GM21529 (cell line): ENCODE measurements at regions not wholly inside any gene's neighbourhood (a gene's known extent, or its start where the extent isn't known, plus 50 kb on each side); places are given as distances from the start of the nearest gene placed in this dataset.

Experiments used
- ATAC-seq: cut with Tn5 transposase; IDR thresholded peaks from one replicate; pipeline ENCODE4 v1.9.1; 2021; ENCODE audit not compliant: unreplicated experiment

DNA sequence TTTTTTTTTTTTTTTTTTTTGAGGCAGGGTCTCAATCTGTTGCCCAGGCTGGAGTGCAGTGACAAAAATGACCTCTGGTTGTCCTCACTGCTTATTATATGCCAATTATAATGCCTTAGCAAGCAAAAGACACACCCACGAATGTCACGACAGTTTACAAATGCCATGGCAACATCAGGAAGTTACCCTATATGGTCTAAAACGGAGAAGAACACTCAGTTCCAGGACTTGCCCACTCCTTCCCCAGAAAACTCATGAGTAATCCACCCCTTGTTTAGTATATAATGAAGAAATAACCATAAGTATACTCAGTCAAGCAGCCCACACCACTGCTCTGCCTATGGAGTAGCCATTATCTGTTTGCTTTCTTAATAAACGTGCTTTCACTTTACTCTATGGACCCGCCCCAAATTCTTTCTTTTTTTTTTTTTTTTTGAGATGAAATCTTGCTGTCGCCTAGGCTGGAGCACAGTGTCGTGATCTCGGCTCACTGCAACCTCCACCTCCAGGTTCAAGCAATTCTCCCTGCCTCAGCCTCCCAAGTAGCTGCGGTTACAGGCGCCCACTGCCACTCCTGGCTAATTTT, 106.2 kb downstream of the SMIM20 start:
- ATAC-seq, result no peak

DNA sequence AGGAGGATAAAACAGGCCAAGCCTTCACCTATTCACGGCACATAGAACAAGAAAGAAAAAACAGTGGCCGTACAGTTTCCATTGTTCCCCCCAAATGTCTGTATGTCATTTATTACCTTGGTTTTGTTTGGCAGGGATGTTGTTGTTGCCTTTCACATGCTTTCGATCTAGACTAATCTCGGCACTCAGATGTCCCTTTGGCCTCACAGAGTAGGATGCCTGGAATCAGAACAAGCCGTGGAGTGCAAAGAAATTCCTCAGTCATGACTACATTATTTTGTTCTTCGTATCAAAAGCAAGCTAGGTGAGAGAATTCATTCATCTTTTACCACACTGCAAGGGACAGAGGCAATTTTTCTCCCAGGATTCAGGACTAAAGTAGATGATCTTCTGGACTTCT, 106.9 kb downstream of the SMIM20 start:
- ATAC-seq, result no peak

DNA sequence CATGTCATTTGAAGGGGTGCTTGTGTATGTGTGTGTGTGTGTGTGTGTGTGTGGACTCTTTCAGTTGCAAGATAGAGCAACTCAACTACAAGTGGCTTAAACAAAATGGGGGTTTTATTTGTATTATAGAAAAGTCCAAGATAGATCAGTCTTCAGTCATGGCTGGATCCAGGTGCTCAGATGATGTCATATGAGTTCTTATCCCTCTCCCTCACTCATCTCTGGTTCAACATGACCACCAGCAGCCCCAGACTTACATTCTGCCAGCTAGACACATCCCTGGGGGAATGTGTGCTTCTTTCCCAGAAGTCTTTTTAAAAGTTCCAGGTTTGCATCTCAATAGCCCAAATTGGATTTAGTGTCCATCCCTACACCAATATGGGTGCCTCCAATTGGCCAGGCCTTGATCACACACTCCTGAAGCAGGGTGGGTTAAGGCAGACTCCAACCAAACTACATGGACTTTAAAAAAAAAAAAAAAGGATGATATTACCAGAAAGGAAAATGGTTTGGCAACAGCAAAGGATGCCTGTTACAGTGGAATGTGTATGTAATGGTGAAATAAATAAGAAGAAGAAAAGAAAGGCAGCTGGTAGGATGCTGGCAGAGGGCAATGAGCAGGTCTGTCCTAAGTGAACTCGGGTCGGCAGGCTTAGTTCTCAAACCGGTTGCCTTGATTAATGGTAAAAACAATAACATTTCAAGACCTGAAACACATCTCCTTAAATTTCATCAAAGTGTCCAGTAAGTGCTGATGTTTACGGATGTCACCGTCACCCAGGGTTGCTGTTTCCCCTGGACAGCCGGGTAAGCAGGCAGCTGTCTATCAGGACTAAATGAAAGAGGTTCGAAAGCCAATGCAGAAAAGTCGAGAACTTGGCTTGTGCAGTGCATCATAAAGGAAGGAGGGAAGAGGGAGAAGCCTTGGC, 107.7 kb downstream of the SMIM20 start:
- no peak for ATAC-seq

DNA sequence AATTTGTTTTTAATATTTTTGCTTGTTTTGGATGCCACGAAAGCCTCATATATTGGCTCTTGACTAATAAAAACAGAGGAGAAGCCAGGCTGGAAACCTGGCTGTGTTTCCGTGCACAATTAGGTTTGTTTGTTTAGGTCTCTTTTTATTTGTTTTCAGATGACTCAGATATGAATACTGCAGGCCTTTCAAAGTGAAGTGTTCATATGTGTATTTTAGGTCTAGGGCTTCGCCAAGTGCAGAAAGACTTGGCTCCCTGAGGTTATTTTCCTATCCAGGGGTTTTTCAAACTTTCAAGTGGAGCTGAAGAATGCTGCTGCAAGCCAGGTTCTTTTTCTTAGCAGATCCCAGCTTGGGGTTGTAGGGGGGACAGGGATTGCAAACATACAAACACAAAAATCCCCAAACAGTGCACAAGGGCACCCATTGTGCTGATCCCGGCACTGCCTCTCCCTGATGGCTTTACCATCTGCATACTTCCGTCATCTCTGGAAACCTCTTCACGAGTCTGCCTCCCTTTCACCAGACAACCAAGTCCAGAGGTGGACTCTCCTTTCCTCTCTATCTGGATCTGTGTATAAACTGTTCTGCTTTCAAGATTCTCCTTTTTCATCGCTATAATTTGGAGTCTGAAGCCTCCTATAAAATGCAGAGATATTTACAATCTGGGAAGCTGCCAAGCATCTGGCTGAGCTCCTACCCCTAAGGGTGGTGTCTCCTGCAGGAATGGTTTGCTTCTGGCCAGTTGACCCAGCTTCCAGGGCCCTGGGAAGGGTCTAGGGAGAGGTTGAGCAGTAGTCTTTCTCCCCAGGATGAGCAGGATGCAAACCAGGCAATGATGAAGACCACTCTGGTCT, 108.6 kb downstream of the SMIM20 start:
- ATAC-seq, result no peak

DNA sequence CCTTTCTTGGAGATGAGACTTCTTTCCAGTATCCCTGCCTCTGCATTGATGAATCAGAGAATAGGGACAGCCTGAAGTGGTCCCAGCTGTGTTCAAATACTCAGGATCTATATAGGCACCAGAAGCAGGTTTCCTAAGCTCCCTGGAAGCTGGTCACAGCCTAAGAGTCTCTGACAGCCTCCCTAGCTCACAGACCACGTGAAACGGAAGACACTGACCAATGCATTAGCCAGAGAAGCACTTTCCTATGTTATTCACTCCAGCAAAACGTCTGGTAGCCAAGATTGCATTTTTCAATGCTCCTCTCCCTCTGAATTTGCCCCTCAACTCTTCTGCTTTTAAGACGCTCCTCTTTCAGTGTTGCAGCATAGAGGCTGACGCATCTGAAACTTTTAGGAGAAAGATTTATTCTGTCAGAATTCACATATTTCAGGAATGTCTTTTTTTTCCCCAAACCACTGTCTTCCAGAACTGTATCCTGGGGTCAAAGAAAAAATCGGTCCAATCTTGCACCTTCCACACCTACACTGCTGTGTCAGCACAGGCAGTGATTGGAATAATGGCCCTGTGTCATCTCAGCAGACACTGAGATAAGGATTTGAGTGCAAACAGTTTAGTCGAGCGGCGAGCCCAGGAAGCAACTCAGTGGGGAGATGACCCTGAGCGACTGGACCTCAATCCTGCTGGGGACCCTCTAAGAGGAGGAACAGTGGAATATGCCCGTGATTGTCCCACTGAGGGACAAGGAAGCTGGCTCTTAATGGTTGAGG, 109.4 kb downstream of the SMIM20 start:
- no peak for ATAC-seq

DNA sequence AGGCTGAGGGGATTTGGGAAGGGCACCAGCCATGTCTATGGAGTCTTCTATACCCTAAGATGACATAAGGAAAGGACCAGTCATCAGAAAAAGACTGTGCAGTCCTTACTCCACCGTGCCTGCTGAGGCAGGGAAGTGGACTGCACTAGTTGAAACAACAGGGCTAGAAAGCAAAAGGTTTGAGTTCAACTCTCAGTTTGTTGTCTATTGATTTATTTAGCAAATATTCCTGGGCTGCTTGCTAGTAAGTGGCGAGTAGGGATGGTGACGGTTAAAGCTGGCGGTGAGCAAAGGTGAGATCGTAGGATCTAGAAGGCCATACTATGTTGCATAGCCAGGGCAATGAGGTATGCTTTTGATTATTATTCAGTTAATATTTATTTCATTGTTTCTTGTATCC, 110.1 kb downstream of the SMIM20 start:
- ATAC-seq, result no peak

DNA sequence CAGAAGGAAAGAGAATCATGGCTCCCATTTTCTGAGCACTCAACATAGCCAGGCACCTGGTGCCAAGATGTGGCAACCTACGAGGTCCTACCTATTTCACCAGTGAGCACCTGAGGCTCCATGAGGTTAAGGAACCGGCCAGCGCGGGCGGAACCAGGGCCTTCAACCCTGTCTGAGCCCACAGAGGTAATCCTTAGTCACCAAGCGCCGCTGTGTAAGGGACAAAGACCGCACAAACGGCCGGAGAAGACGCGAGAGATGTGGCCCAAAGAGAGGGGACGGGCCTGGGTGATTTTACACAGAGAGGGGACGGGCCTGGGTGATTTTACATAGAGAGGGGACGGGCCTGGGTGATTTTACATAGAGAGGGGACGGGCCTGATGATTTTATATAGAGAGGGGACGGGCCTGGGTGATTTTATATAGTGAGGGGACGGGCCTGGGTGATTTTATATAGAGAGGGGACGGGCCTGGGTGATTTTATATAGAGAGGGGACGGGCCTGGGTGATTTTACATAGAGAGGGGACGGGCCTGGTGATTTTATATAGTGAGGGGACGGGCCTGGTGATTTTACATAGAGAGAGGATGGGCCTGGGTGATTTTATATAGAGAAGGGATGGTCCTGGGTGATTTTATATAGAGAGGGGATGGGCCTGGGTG, 114.2 kb downstream of the SMIM20 start:
- ATAC-seq, result no peak

DNA sequence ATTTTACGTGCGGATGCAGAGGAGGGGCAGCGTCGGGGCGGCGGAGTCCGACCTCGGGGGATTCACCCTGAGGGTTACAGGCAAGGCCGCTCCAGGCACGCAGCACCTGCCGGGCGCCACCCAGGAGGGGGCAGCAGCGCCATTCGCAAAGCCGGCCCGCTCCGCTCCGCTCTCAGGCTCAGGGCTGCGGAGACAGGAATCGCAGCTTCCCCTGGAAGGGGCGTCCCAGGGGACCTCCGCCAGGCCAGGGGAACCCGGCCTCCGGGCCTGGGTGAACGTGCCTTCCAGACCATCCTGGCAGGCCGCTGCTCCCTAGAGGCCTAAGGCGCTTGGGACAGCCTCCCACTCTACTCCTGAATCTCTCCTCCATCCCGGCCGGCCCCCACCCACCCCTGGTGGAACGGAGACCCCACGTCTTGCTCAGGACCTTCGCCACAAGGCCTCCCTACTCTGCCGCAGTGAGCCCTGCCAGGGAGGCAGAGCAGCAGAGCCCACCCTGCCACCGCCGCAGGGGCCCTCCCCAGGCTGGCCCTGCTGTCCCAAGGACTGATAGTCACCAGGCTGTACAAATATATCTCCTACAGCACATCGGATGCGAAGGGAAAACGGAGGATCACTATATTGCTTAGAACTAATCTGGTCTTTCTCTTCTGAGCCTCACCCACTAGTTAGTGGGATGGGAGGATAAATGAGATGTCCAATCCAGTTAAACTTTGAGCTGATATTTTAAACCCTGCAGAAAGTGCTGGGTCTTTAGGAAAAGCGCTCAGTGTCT, 115.0 kb downstream of the SMIM20 start:
- peak; percentile 93 for ATAC-seq

DNA sequence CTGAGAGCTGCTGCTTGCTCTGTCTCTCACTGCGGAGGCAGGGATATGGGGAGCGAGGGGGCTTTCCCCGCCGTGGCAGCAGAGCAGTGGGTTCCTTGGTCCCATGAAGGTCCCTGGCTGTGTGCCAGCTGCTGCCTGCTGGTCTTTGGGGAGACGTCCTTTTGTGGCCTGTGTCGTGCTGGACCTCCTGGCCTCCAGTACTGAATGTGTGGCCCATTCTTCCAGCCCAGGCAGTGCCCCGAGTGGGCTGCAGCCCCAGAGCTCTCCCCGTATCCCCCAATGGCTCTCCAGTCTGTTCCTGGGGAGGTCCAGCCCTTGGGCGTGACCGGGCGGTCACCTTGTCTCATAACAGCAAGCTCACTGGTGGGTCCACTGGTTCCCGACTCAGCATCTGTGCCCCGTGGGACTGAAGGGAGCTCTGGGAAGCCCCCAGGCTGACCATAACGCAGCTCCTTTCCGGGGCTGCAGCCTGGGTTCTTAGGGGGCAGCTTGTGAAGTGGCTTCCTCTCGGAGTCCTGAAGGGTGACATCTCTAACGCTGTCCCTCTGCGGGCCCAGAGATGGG, 115.6 kb downstream of the SMIM20 start:
- ATAC-seq, result no peak

DNA sequence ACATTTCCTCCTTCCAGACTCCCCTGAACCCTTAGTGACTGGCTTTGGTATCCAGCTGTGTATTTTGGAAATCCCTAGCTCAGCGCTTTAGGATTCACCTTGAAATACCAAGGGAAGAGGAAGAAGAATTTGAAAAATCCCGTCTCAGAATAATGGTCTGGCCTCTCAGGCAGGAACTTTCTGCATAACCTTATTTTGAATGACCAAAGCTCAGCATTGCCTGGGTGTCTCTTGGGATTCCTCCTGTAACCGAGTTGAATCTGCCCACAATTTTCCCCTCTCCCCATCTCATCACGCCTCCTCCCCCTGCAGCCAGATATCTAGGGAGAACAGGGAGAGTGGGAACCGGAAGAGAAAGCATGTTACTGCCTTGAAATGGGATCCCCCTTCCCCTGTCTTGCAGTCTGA, 116.2 kb downstream of the SMIM20 start:
- no peak for ATAC-seq

DNA sequence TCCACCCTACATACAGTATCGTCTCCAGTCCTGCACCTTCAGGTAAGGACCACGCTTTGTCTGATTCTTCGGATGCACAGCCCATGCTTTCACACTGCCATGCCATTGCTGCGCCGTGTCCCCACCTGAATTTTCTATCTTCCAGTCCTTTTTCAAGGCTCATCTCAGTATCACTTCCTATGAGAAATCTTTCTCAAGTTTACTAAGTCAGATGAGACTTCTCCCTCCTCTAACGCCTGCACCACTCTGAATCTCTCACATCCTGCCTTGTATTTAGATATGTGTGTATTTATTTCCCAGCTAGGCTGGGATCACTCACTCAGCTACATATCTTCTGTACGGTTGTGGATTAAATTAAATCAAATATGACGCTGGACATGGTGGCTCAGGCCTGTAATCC, 116.8 kb downstream of the SMIM20 start:
- ATAC-seq, result no peak

DNA sequence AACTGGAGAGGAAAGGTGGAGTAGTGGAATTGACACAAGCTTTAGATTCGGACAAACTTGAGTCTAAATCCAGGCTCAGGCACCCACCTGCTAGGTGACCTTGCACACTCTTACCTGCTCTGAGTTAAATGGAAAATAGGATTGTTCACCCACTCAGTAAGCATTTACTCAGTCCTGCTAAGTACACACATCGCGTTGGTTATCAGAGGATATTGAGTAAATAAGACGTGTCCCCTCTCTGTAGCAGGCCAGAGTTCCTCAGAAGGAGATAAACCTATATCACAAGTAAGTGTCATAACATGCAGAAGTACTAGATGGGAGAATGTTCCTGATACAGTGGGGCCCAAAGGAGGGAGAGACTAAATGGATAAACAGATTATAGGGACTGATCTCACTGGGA, 117.7 kb downstream of the SMIM20 start:
- no peak for ATAC-seq

DNA sequence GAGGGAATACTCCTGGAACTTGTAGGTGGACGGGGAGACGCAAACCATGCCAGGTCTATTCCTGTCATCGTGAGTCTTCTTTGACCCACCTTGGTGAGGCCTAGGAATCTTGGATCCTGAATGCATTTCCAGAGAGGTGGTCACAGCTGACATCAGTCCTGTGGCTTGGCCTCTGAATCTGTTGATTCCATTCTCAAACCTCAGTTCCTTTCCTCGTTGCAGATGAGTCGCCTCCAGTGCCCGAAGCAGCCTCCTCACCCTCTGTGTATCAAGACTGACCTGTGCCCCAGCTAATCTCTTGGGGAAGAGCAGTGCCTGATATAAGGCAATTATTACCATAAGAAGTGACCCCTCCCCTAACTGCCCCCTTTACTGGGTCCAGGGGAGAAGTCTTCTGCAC, 118.1 kb downstream of the SMIM20 start:
- no peak for ATAC-seq

DNA sequence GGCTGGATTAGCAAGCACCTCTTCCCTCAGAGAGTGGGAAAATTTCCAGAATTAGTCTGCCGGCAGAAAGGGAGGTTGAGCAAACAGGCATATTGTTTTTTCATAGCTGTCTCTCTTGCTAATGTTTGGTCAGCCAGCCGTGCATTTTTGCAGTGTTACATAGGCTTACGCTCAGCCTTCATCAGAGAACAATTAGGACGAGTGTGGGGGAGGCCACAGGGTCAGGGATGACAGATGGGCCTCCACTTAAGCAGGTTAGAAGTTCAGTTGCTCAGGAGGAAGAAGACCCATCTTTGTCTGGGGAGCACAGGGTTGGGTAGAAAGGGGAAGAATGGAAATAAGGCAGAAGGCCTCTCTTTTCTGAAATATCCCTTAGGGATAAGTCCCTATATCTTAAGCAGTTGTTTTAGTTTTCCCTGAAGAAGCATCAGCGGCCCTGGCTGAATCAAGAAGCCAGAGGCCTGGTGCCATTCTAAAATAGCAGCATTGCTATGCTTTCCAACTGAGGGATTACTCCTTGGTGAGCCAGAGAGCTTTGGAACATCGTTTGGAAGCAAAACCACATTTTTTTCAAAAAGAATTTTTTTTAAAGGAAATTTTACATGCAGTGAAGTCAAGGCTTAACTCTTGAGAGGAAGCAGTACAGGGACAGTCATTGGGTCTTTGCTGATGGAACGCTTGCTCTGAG, 118.8 kb downstream of the SMIM20 start:
- ATAC-seq, result no peak

DNA sequence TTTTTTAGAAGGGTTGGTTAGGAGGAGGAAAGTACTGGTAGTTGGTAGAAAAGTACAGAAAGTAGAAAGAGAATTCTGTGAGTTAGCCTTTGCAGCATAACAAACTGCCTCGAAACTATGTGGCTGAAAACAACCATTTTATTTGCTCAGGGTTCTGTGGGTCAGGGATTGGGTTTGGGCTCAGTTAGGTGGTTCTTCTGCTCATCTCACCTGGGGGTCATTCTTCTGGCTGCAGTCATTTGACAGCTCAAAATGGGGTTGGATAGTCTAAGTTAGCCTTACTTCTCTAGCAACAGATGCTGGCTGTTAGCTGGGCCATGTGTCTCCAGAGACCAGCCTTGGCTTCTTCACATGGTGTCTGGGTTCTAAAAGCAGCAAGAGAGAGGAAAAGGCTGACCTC, 119.4 kb downstream of the SMIM20 start:
- no peak for ATAC-seq

DNA sequence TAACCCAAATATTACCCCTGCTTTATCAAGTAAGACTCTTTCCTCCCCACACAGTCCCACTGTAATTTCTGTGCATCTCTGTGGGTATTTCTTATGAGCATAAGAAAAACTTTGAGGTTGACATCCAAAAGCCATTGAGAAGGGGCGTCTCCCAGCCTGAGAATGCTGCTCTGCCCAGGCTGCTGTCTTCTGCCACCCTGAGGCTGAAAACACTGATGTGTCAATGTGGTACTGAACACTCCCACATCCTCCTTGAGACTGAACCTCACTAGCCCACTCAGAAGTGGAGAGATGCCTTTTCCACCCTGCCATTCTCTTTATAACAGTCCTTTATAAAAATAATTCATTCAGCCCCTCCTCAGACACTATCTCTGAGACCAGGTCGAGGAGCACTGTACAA, 120.8 kb downstream of the SMIM20 start:
- ATAC-seq, result no peak

DNA sequence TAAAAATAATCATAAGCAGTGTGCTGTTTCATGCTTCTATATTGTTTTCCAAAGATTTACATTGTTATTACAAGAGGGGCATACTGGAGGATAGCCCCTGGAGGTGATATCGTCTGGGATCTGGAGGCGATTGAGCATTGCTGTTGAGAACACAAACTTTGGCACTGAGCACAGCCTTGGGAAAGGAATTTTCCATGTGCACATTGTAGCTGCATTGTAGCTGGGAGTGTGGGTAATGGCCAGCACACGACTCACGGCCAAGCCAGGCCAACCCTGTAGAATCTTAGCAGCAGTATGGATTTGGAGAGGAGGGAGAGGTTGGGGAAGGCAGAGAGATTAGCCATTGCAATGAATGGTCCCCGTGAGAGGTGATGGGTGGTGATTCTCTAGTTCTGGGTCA, 121.9 kb downstream of the SMIM20 start:
- no peak for ATAC-seq

DNA sequence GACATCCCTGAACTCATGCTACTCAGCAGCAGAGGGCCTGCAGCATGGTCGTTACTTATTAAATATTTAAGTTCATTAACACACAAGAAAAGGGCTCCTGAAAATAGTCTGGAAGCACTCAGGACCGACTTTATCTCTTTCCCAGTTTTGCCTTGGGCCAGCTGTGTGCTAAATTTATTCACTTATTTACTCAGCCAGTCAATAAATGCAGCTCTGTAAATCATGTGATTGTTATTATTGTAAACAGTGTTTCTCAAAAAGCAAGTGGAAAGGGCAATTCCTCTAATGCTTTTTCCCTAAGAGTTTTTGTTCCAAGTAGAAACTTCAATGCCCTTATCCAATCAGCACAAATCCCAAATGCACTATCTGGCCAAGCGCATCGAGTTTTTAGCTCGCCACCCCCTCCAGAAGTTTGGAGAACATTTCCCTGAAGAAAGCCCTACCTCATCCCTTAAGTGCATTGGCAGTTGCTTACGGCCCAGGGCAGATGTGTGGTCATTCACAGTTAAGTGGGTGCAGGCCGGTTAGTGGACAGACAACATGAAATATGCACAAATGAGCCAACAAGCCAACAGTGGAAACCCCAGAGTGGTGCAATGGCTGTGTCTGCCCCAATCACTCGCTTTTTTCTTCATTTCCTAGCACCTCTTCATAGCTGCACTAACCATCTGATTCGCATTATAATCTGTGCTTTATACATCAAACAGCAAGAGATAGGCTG, 125.8 kb downstream of the SMIM20 start:
- ATAC-seq, result no peak
